Breast epithelium (tissue), 3 donors: ENCODE measurements at regions not wholly inside any gene's neighbourhood (a gene's known extent, or its start where the extent isn't known, plus 50 kb on each side); places are given as distances from the start of the nearest gene placed in this dataset.

Experiments
- CTCF ChIP-seq, 3 donors: fragments of 450-650 bp; IDR thresholded peaks; one replicate each; pipeline ENCODE4 v1.5.1; 2016 to 2017; ENCODE audit warnings: antibody characterized with exemption in 3 of 3, mild to moderate bottlenecking in 3 of 3, moderate library complexity in 3 of 3
- POLR2A ChIP-seq: fragments of 450-650 bp; IDR thresholded peaks from one replicate; pipeline ENCODE4 v1.6.1; 2016; ENCODE audit warnings: antibody characterized with exemption, mild to moderate bottlenecking, moderate library complexity
- POLR2AphosphoS5 ChIP-seq, 3 donors: sonication (generic); formaldehyde crosslinking; IDR thresholded peaks; one replicate each; pipeline ENCODE4 v1.6.1; 2017; ENCODE audit warnings: antibody characterized with exemption in 3 of 3

- no peak for TF ChIP-seq CTCF (IDR thresholded peaks at IDR 0.05)
- TF ChIP-seq POLR2A: no peak
- TF ChIP-seq POLR2AphosphoS5 (IDR thresholded peaks at IDR 0.05): no peak
Observed at GRCh38 chr2:122070241-122070731, 314.8 kb downstream of the TSN start.
